ENCODE measurements at regions not wholly inside any gene's neighbourhood (a gene's known extent, or its start where the extent isn't known, plus 50 kb on each side); places are given as distances from the start of the nearest gene placed in this dataset.

- no peak overlapping the region for H3K27ac Mint-ChIP-seq (ENCODE audit: unreplicated experiment)
- Histone ChIP-seq H2AFZ (ENCODE audit: low read depth, low read length) (no peak overlapping the region), H3K79me2 (ENCODE audit: insufficient read depth, low read length) (no peaks in the 10 kb centered on the region), H3K9me3 (ENCODE audit: insufficient read depth, low read depth, low read length) (no peaks in the 10 kb centered on the region), H3K9ac (ENCODE audit: low read length) (no peak overlapping the region), H3K27me3 (ENCODE audit: insufficient read depth, low read length) (no peaks in the 10 kb centered on the region), H3K4me3 (ENCODE audit: insufficient read depth, low read depth, low read length) (no peak overlapping the region), H3K4me1 (ENCODE audit: insufficient read depth, low read length) (no peaks in the 10 kb centered on the region), H4K20me1 (ENCODE audit: insufficient read depth, low read length) (no peaks in the 10 kb centered on the region), H3K27ac (ENCODE audit: low read depth, low read length) (no peak overlapping the region), H3K36me3 (ENCODE audit: insufficient read depth, low read length) (no peaks in the 10 kb centered on the region), H3K4me2 (ENCODE audit: low read length) (no peak overlapping the region)
- H3K4me3 Mint-ChIP-seq (ENCODE audit: unreplicated experiment), result no peak overlapping the region
- no peaks in the 10 kb centered on the region for H3K4me1 Mint-ChIP-seq (ENCODE audit: low read depth, unreplicated experiment)
- H3K27me3 Mint-ChIP-seq (ENCODE audit: low read depth, unreplicated experiment), result peaks cover 2% of the 10 kb centered on the region
- DNase-seq (ENCODE audit: low read depth) (no peak), FAIRE-seq (no peak)
- no peaks in the 10 kb centered on the region for H3K36me3 Mint-ChIP-seq (ENCODE audit: low read depth, unreplicated experiment)
- H3K9me3 Mint-ChIP-seq (ENCODE audit: unreplicated experiment), result peaks cover 2% of the 10 kb centered on the region
- TF ChIP-seq EZH2 (IDR thresholded peaks at IDR 0.05; ENCODE audit: insufficient read depth, low read length) (no peak), CTCF (IDR thresholded peaks at IDR 0.05; ENCODE audit: insufficient read depth, low read depth, low read length) (no peak)
These were observed 141.0 kb downstream of the TMEM17 start for GRCh38 chr2:62364791-62365528.

- Histone ChIP-seq H3K36me3 (ENCODE audit: insufficient read depth, low read length) (no peaks in the 10 kb centered on the region), H3K9me3 (ENCODE audit: insufficient read depth, low read depth, low read length) (no peaks in the 10 kb centered on the region), H3K27ac (ENCODE audit: low read depth, low read length) (no peak overlapping the region), H4K20me1 (ENCODE audit: insufficient read depth, low read length) (no peaks in the 10 kb centered on the region), H2AFZ (ENCODE audit: low read depth, low read length) (no peak overlapping the region), H3K9ac (ENCODE audit: low read length) (no peak overlapping the region), H3K4me2 (ENCODE audit: low read length) (no peak overlapping the region), H3K27me3 (ENCODE audit: insufficient read depth, low read length) (no peaks in the 10 kb centered on the region), H3K79me2 (ENCODE audit: insufficient read depth, low read length) (no peaks in the 10 kb centered on the region), H3K4me3 (ENCODE audit: insufficient read depth, low read depth, low read length) (no peak overlapping the region), H3K4me1 (ENCODE audit: insufficient read depth, low read length) (no peaks in the 10 kb centered on the region)
- no peaks in the 10 kb centered on the region for H3K9me3 Mint-ChIP-seq (ENCODE audit: unreplicated experiment)
- no peaks in the 10 kb centered on the region for H3K36me3 Mint-ChIP-seq (ENCODE audit: low read depth, unreplicated experiment)
- H3K4me3 Mint-ChIP-seq (ENCODE audit: unreplicated experiment), result no peak overlapping the region
- H3K27ac Mint-ChIP-seq (ENCODE audit: unreplicated experiment), result no peak overlapping the region
- TF ChIP-seq EZH2 (IDR thresholded peaks at IDR 0.05; ENCODE audit: insufficient read depth, low read length) (no peak), CTCF (IDR thresholded peaks at IDR 0.05; ENCODE audit: insufficient read depth, low read depth, low read length) (no peak)
- peaks cover 2% of the 10 kb centered on the region for H3K27me3 Mint-ChIP-seq (ENCODE audit: low read depth, unreplicated experiment)
- DNase-seq (ENCODE audit: low read depth) (no peak), FAIRE-seq (no peak)
- H3K4me1 Mint-ChIP-seq (ENCODE audit: low read depth, unreplicated experiment), result no peaks in the 10 kb centered on the region
These were observed 142.8 kb downstream of the TMEM17 start for GRCh38 chr2:62363166-62363565.

- Mint-ChIP-seq H3K4me3 (ENCODE audit: unreplicated experiment) (no peak overlapping the region), H3K27ac (ENCODE audit: unreplicated experiment) (no peak overlapping the region), H3K36me3 (ENCODE audit: low read depth, unreplicated experiment) (no peaks in the 10 kb centered on the region), H3K9me3 (ENCODE audit: unreplicated experiment) (no peaks in the 10 kb centered on the region), H3K27me3 (ENCODE audit: low read depth, unreplicated experiment) (peaks cover 2% of the 10 kb centered on the region), H3K4me1 (ENCODE audit: low read depth, unreplicated experiment) (no peaks in the 10 kb centered on the region)
- Histone ChIP-seq H3K79me2 (ENCODE audit: insufficient read depth, low read length) (no peaks in the 10 kb centered on the region), H3K36me3 (ENCODE audit: insufficient read depth, low read length) (no peaks in the 10 kb centered on the region), H3K4me2 (ENCODE audit: low read length) (no peak overlapping the region), H2AFZ (ENCODE audit: low read depth, low read length) (no peak overlapping the region), H3K9ac (ENCODE audit: low read length) (no peak overlapping the region), H3K27ac (ENCODE audit: low read depth, low read length) (no peak overlapping the region), H3K27me3 (ENCODE audit: insufficient read depth, low read length) (no peaks in the 10 kb centered on the region), H4K20me1 (ENCODE audit: insufficient read depth, low read length) (no peaks in the 10 kb centered on the region), H3K9me3 (ENCODE audit: insufficient read depth, low read depth, low read length) (no peaks in the 10 kb centered on the region), H3K4me1 (ENCODE audit: insufficient read depth, low read length) (no peaks in the 10 kb centered on the region), H3K4me3 (ENCODE audit: insufficient read depth, low read depth, low read length) (no peak overlapping the region)
- TF ChIP-seq CTCF (IDR thresholded peaks at IDR 0.05; ENCODE audit: insufficient read depth, low read depth, low read length), result no peak
- TF ChIP-seq EZH2 (IDR thresholded peaks at IDR 0.05; ENCODE audit: insufficient read depth, low read length), result no peak
- no peak for DNase-seq (ENCODE audit: low read depth)
- no peak for FAIRE-seq
These were observed 143.4 kb downstream of the TMEM17 start for GRCh38 chr2:62362561-62362960.
